ENCODE measurements at regions not wholly inside any gene's neighbourhood (a gene's known extent, or its start where the extent isn't known, plus 50 kb on each side); places are given as distances from the start of the nearest gene placed in this dataset.
"Not testable (repeated sequence)": the region's sequence is repeated elsewhere in the genome, so short reads cannot be mapped to it uniquely, and the experiment has no call there.

GRCh38 chr21:25489673-25490072 lies 117.6 kb downstream of the MRPL39 start:
- intact Hi-C loops (cut with micrococcal nuclease), result no loop called here
- no peak overlapping the region for H3K4me3 ChIP-seq

GRCh38 chr21:25487046-25487594 lies 120.2 kb downstream of the MRPL39 start:
- TF ChIP-seq CTCF (IDR thresholded peaks at IDR 0.05; ENCODE audit: borderline replicate concordance), result no peak
- peaks cover 23% of the 10 kb centered on the region for H3K9me3 ChIP-seq (replicated peaks)
- no peak for DNase-seq
- H3K27me3 ChIP-seq (ENCODE audit: low read depth), result no peaks in the 10 kb centered on the region
- H3K4me1 ChIP-seq, result no peaks in the 10 kb centered on the region
- no peak overlapping the region for H3K4me3 ChIP-seq
- H3K27ac ChIP-seq (replicated peaks), result no peak overlapping the region
- no peaks in the 10 kb centered on the region for H3K36me3 ChIP-seq
- intact Hi-C loops (cut with micrococcal nuclease), result no loop called here

More at GRCh38 chr21:25489673-25490072, 117.6 kb downstream of the MRPL39 start:
- no peak for DNase-seq
- TF ChIP-seq CTCF (IDR thresholded peaks at IDR 0.05; ENCODE audit: borderline replicate concordance), result no peak
- H3K9me3 ChIP-seq (replicated peaks), result peaks cover 4% of the 10 kb centered on the region
- H3K27ac ChIP-seq (replicated peaks), result no peak overlapping the region
- H3K27me3 ChIP-seq (ENCODE audit: low read depth), result no peaks in the 10 kb centered on the region
- no peaks in the 10 kb centered on the region for H3K36me3 ChIP-seq
- no peaks in the 10 kb centered on the region for H3K4me1 ChIP-seq

- H3K27ac ChIP-seq (replicated peaks), result no peak overlapping the region
- no peaks in the 10 kb centered on the region for H3K4me1 ChIP-seq
- no peaks in the 10 kb centered on the region for H3K27me3 ChIP-seq (ENCODE audit: low read depth)
- no peaks in the 10 kb centered on the region for H3K36me3 ChIP-seq
- H3K4me3 ChIP-seq, result no peak overlapping the region
- intact Hi-C loops (cut with micrococcal nuclease), result no loop called here
- no peak for TF ChIP-seq CTCF (IDR thresholded peaks at IDR 0.05; ENCODE audit: borderline replicate concordance)
- H3K9me3 ChIP-seq (replicated peaks), result peaks cover 35% of the 10 kb centered on the region
- no peak for DNase-seq
These were observed 121.4 kb downstream of the MRPL39 start for GRCh38 chr21:25485914-25486313.

- Histone ChIP-seq H3K36me3 (no peaks in the 10 kb centered on the region), H3K27ac (replicated peaks) (no peak overlapping the region), H3K4me1 (no peaks in the 10 kb centered on the region), H3K27me3 (ENCODE audit: low read depth) (no peaks in the 10 kb centered on the region), H3K4me3 (no peak overlapping the region), H3K9me3 (replicated peaks) (no peaks in the 10 kb centered on the region)
- no peak for DNase-seq
- TF ChIP-seq CTCF (IDR thresholded peaks at IDR 0.05; ENCODE audit: borderline replicate concordance), result no peak
- intact Hi-C loops (cut with micrococcal nuclease), result no loop called here
These were observed 139.4 kb downstream of the MRPL39 start for GRCh38 chr21:25467896-25468295.

GRCh38 chr21:25467071-25467470 lies 140.2 kb downstream of the MRPL39 start:
- H3K9me3 ChIP-seq (replicated peaks); H3K4me3 ChIP-seq; DNase-seq; intact Hi-C loops (cut with micrococcal nuclease); H3K27me3 ChIP-seq (ENCODE audit: low read depth); H3K27ac ChIP-seq (replicated peaks); H3K36me3 ChIP-seq; H3K4me1 ChIP-seq: not testable (repeated sequence)

- H3K4me3 ChIP-seq, result no peak overlapping the region
- no peaks in the 10 kb centered on the region for H3K36me3 ChIP-seq
- no peak for TF ChIP-seq CTCF (IDR thresholded peaks at IDR 0.05; ENCODE audit: borderline replicate concordance)
- H3K9me3 ChIP-seq (replicated peaks), result no peaks in the 10 kb centered on the region
- intact Hi-C loops (cut with micrococcal nuclease), result no loop called here
- no peak overlapping the region for H3K27ac ChIP-seq (replicated peaks)
- DNase-seq, result no peak
- H3K27me3 ChIP-seq (ENCODE audit: low read depth), result no peaks in the 10 kb centered on the region
- no peaks in the 10 kb centered on the region for H3K4me1 ChIP-seq
These were observed 140.8 kb downstream of the MRPL39 start for GRCh38 chr21:25466470-25466869.

All from left ventricle myocardium inferior (tissue), 1 donor.